GM12878 (cell line): ENCODE measurements at regions not wholly inside any gene's neighbourhood (a gene's known extent, or its start where the extent isn't known, plus 50 kb on each side); places are given as distances from the start of the nearest gene placed in this dataset.

ENCODE experiments used
- ATAC-seq: fragments of 200-7000 bp; cut with Tn5 transposase; 3 replicates; pipeline ENCODE4 v1.9.1; 2020; ENCODE audit warnings: mild to moderate bottlenecking, moderate library complexity
- BruUV-seq: library from RNA; stranded (reverse); fragments of 400-500 nt; replicated peaks from 2 replicates; lab custom pipeline; 2021; lab: Mats Ljungman, UMichigan
- CTCF ChIA-PET: fragments of 300-600 bp; sonication (Branson Sonifier 250); formaldehyde crosslinking; extraction: SDS; loops from one replicate; lab custom pipeline; 2021; ENCODE audit warnings: inconsistent platforms; lab: Yijun Ruan, JAX
- POLR2A ChIA-PET: fragments of 350-600 bp; formaldehyde crosslinking; extraction: SDS; loops from one replicate; lab custom pipeline; 2021; ENCODE audit warnings: inconsistent platforms; lab: Charles Lee
- RAD21 ChIA-PET: fragments of 300-600 bp; sonication (Branson Sonifier 250); formaldehyde crosslinking; loops from one replicate; lab custom pipeline; 2023; ENCODE audit warnings: antibody characterized with exemption; ENCODE audit not compliant: unreplicated experiment; lab: Charles Lee
- SMC1A ChIA-PET: fragments of 300-600 bp; sonication (Branson Sonifier 250); formaldehyde crosslinking; loops from one replicate; lab custom pipeline; 2023; ENCODE audit not compliant: unreplicated experiment, uncharacterized antibody; lab: Charles Lee
- DNase-seq: peaks from one replicate; pipeline ENCODE4 v3.0.0-alpha.2; 2011; ENCODE audit warnings: low read depth, low spot score
- FAIRE-seq: peaks from 3 replicates; lab custom pipeline; 2011; peaks lifted over from hg19 to GRCh38; lab: Jason Lieb, UNC
- H2AFZ ChIP-seq: 2 replicates; pipeline ENCODE4 v1.6.0; 2011; ENCODE audit warnings: low read depth, low read length, control low read depth; ENCODE audit not compliant: control insufficient read depth
- H3K27ac ChIP-seq: 2 replicates; pipeline ENCODE4 v1.5.1; 2011; ENCODE audit warnings: control low read depth; ENCODE audit not compliant: control insufficient read depth, insufficient read depth
- H3K27me3 ChIP-seq, 2 experiments: replicated peaks in 1 of 2; 2 replicates each; pipeline versions ENCODE4 v1.6.0 to v1.6.1; 2011; ENCODE audit warnings: low read length in 1 of 2; ENCODE audit not compliant: control insufficient read depth in 2 of 2, insufficient read depth in 2 of 2
- H3K36me3 ChIP-seq, 2 experiments: 2 replicates each; pipeline ENCODE4 v1.5.1; 2011; ENCODE audit warnings: low read length in 1 of 2; ENCODE audit not compliant: control insufficient read depth in 2 of 2, insufficient read depth in 2 of 2
- H3K4me1 ChIP-seq: 2 replicates; pipeline ENCODE4 v1.6.1; 2011; ENCODE audit warnings: mild to moderate bottlenecking, low read length, moderate library complexity, mixed read lengths; ENCODE audit not compliant: control insufficient read depth, insufficient read depth
- H3K4me2 ChIP-seq: 2 replicates; pipeline ENCODE4 v1.6.0; 2011; ENCODE audit warnings: control low read depth; ENCODE audit not compliant: control insufficient read depth, insufficient read depth
- H3K4me3 ChIP-seq: fragments of 200-600 bp; sonication (generic); 2 replicates; pipeline ENCODE4 v1.5.1; 2016
- H3K79me2 ChIP-seq: 2 replicates; pipeline ENCODE4 v1.6.0; 2011; ENCODE audit warnings: low read length; ENCODE audit not compliant: control insufficient read depth, insufficient read depth
- H3K9ac ChIP-seq: 2 replicates; pipeline ENCODE4 v1.8.0; 2011; ENCODE audit warnings: low read length, control low read depth, mixed read lengths; ENCODE audit not compliant: control insufficient read depth, insufficient read depth
- H3K9me3 ChIP-seq: replicated peaks from 3 replicates; pipeline ENCODE4 v1.5.1; 2011; ENCODE audit warnings: mild to moderate bottlenecking, low read length; ENCODE audit not compliant: control insufficient read depth, insufficient read depth
- H4K20me1 ChIP-seq: 2 replicates; pipeline ENCODE4 v1.6.0; 2011; ENCODE audit not compliant: control insufficient read depth, insufficient read depth
- BMI1 ChIP-seq: fragments of 450-650 bp; IDR thresholded peaks from 2 replicates; pipeline ENCODE4 v1.6.1; 2016; ENCODE audit warnings: mild to moderate bottlenecking, moderate library complexity, borderline replicate concordance
- CUX1 ChIP-seq: IDR thresholded peaks from 2 replicates; pipeline ENCODE4 v1.6.1; 2012; ENCODE audit warnings: improper control_type of control experiment, low read depth, low read length; ENCODE audit not compliant: insufficient replicate concordance
- ESRRA ChIP-seq: IDR thresholded peaks from 2 replicates; pipeline ENCODE4 v1.6.1; 2012; ENCODE audit warnings: mild to moderate bottlenecking, low read length, improper control_type of control experiment
- HCFC1 ChIP-seq: fragments of 150-350 bp; IDR thresholded peaks from 2 replicates; pipeline ENCODE4 v1.6.1; 2014; ENCODE audit warnings: low read length
- JUNB ChIP-seq: IDR thresholded peaks from 2 replicates; pipeline ENCODE4 v1.6.1; 2016; ENCODE audit warnings: antibody characterized with exemption, mild to moderate bottlenecking
- NFXL1 ChIP-seq: fragments of 450-650 bp; IDR thresholded peaks from 2 replicates; pipeline ENCODE4 v1.6.1; 2017; ENCODE audit warnings: antibody characterized with exemption, mild to moderate bottlenecking, borderline replicate concordance
- POLR2AphosphoS5 ChIP-seq: IDR thresholded peaks from 2 replicates; pipeline ENCODE4 v1.6.1; 2011; ENCODE audit warnings: mild to moderate bottlenecking, low read length, inconsistent platforms
- SMAD1 ChIP-seq: fragments of 450-650 bp; IDR thresholded peaks from 2 replicates; pipeline ENCODE4 v1.6.1; 2018; ENCODE audit warnings: mild to moderate bottlenecking, low read depth; ENCODE audit not compliant: partially characterized antibody
- SPI1 ChIP-seq: IDR thresholded peaks from 2 replicates; pipeline ENCODE4 v1.6.1; 2011; ENCODE audit warnings: low read depth, mild to moderate bottlenecking, low read length, moderate library complexity, borderline replicate concordance; ENCODE audit not compliant: insufficient read depth
- SREBF1 ChIP-seq: IDR thresholded peaks from 2 replicates; pipeline ENCODE4 v1.6.1; 2012; ENCODE audit warnings: mild to moderate bottlenecking, low read length
- STAT3 ChIP-seq: IDR thresholded peaks from 2 replicates; pipeline ENCODE4 v1.6.1; 2011; ENCODE audit warnings: low read depth, low read length, improper control_type of control experiment
- WGBS: methylation state at CpG from one replicate; pipeline ENCODE4 v1.1.6; 2016; ENCODE audit warnings: low lambda C conversion rate; ENCODE audit not compliant: insufficient replicate concordance, insufficient coverage; ENCODE audit errors: missing lambda C conversion rate; 5-methylcytosine and 5-hydroxymethylcytosine counted together
- in situ Hi-C: fragments of 300-500 bp; cut with MboI; formaldehyde crosslinking; loops from 9 replicates; pipeline ENCODE4 v1.14.3; 2018; ENCODE audit warnings: mixed read lengths
- intact Hi-C: fragments of 100-400 bp; cut with micrococcal nuclease; formaldehyde crosslinking; loops from one replicate; pipeline ENCODE4 v1.14.2; 2022; ENCODE audit not compliant: unreplicated experiment
- TF ChIP-seq, protein P1 (sequence below), 3 experiments: IDR thresholded peaks in 2 of 3; conservative IDR thresholded peaks in 1 of 3; 2 replicates each; pipeline ENCODE4 v1.5.1; 2011; ENCODE audit warnings: low read depth in 3 of 3, low read length in 3 of 3, mild to moderate bottlenecking in 3 of 3, control low read depth in 2 of 3, moderate library complexity in 2 of 3, inconsistent platforms in 1 of 3, mixed read lengths in 1 of 3; ENCODE audit not compliant: control insufficient read depth in 2 of 3, insufficient read depth in 1 of 3; ENCODE audit errors: extremely low read depth in 1 of 3
- TF ChIP-seq, protein P2 (sequence below): IDR thresholded peaks from 2 replicates; pipeline ENCODE4 v1.6.1; 2012; ENCODE audit warnings: low read depth, low read length, improper control_type of control experiment
- TF ChIP-seq, protein P3 (sequence below): fragments of 150-350 bp; IDR thresholded peaks from 2 replicates; pipeline ENCODE4 v1.6.1; 2016; ENCODE audit warnings: low read depth, low read length

DNA sequence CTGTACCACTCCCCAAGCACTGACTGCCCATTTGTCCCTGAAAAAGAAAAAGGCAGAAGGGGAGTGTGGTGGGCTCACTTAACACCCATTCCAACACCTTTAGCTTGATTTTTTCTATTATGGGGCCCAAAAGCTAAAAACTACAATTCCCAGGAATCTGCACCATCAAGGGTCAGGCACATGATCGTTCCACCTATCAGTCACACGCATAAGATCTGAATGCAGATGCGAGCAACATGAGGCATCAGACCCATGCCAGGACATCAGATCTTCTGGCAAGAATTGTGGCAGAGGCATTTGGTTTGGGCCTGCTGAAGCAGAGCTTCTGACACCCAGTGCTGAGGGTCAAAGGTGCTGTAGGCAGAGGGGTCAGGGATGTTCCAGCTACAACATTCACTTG, 595.9 kb downstream of the BCOR start:
- POLR2A ChIA-PET, result no interaction called here
- RAD21 ChIA-PET, result no interaction called here
- H3K4me1 ChIP-seq, result no peaks in the 10 kb centered on the region
- FAIRE-seq (no peak), ATAC-seq (no peak), DNase-seq (no peak)
- H3K79me2 ChIP-seq, result no peaks in the 10 kb centered on the region
- no peak overlapping the region for H3K27ac ChIP-seq
- SMC1A ChIA-PET, result interaction anchor here (2.8 kb wide), 1 partner anchor 9 kb away, joined by 11 read pairs; no protein-coding TSS in a partner anchor
- in situ Hi-C loops, result no loop called here
- 85% methylated on average over 3 of the region's 3 CpGs for WGBS
- no peak overlapping the region for H3K4me3 ChIP-seq
- H3K36me3 ChIP-seq, result no peaks in the 10 kb centered on the region
- CTCF ChIA-PET, result no interaction called here
- no peaks in the 10 kb centered on the region for H3K27me3 ChIP-seq
- H3K9me3 ChIP-seq, result no peaks in the 10 kb centered on the region
- no peak overlapping the region for H3K9ac ChIP-seq
- H4K20me1 ChIP-seq, result no peaks in the 10 kb centered on the region
- no peak overlapping the region for H2AFZ ChIP-seq
- intact Hi-C loops, result no loop called here
- BruUV-seq, result no TSS peak
- H3K4me2 ChIP-seq, result no peak overlapping the region
- TF ChIP-seq JUNB, result no peak
- TF ChIP-seq SMAD1, result no peak
- TF ChIP-seq NFXL1, result no peak
- TF ChIP-seq SPI1, result no peak
- no peak for TF ChIP-seq CUX1
- no peak for TF ChIP-seq HCFC1
- TF ChIP-seq, protein P1, sequence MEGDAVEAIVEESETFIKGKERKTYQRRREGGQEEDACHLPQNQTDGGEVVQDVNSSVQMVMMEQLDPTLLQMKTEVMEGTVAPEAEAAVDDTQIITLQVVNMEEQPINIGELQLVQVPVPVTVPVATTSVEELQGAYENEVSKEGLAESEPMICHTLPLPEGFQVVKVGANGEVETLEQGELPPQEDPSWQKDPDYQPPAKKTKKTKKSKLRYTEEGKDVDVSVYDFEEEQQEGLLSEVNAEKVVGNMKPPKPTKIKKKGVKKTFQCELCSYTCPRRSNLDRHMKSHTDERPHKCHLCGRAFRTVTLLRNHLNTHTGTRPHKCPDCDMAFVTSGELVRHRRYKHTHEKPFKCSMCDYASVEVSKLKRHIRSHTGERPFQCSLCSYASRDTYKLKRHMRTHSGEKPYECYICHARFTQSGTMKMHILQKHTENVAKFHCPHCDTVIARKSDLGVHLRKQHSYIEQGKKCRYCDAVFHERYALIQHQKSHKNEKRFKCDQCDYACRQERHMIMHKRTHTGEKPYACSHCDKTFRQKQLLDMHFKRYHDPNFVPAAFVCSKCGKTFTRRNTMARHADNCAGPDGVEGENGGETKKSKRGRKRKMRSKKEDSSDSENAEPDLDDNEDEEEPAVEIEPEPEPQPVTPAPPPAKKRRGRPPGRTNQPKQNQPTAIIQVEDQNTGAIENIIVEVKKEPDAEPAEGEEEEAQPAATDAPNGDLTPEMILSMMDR (IDR thresholded peaks at IDR 0.05 in 2 of 3, conservative IDR thresholded peaks at IDR 0.05 in 1 of 3; ENCODE audit: control insufficient read depth in 2 of 3, extremely low read depth in 1 of 3, insufficient read depth in 1 of 3, low read depth in 3 of 3, low read length in 3 of 3), result no peak
- TF ChIP-seq STAT3, result no peak
- TF ChIP-seq SREBF1, result no peak
- TF ChIP-seq ESRRA, result no peak
- TF ChIP-seq, protein P2, sequence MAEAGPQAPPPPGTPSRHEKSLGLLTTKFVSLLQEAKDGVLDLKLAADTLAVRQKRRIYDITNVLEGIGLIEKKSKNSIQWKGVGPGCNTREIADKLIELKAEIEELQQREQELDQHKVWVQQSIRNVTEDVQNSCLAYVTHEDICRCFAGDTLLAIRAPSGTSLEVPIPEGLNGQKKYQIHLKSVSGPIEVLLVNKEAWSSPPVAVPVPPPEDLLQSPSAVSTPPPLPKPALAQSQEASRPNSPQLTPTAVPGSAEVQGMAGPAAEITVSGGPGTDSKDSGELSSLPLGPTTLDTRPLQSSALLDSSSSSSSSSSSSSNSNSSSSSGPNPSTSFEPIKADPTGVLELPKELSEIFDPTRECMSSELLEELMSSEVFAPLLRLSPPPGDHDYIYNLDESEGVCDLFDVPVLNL, result no peak
- TF ChIP-seq, protein P3, sequence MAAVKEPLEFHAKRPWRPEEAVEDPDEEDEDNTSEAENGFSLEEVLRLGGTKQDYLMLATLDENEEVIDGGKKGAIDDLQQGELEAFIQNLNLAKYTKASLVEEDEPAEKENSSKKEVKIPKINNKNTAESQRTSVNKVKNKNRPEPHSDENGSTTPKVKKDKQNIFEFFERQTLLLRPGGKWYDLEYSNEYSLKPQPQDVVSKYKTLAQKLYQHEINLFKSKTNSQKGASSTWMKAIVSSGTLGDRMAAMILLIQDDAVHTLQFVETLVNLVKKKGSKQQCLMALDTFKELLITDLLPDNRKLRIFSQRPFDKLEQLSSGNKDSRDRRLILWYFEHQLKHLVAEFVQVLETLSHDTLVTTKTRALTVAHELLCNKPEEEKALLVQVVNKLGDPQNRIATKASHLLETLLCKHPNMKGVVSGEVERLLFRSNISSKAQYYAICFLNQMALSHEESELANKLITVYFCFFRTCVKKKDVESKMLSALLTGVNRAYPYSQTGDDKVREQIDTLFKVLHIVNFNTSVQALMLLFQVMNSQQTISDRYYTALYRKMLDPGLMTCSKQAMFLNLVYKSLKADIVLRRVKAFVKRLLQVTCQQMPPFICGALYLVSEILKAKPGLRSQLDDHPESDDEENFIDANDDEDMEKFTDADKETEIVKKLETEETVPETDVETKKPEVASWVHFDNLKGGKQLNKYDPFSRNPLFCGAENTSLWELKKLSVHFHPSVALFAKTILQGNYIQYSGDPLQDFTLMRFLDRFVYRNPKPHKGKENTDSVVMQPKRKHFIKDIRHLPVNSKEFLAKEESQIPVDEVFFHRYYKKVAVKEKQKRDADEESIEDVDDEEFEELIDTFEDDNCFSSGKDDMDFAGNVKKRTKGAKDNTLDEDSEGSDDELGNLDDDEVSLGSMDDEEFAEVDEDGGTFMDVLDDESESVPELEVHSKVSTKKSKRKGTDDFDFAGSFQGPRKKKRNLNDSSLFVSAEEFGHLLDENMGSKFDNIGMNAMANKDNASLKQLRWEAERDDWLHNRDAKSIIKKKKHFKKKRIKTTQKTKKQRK, result no peak
- no peak for TF ChIP-seq BMI1
- no peak for TF ChIP-seq POLR2AphosphoS5
